ENCODE measurements at regions not wholly inside any gene's neighbourhood (a gene's known extent, or its start where the extent isn't known, plus 50 kb on each side); places are given as distances from the start of the nearest gene placed in this dataset.

DNA sequence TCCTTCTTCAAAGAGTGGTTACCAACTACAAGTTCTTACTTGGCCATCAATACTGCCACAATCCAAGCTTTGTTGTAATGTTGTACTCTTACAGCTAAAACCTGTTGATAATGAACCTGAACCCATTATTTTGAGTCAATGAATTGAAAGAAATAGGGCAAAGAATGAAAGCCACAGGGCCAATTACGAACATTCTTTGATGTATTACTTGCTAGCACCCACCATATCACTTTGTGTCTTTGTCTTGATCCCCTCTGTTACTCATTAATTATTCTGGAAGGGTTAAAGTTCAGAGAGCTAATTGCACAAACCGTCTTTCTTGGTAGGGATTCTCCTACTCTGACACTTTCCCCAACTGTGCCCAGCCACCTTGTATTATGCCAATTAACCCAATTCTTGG is 53.2 kb upstream of the TFEC start:
- TF ChIP-seq TAF1 (IDR thresholded peaks at IDR 0.05; ENCODE audit: borderline replicate concordance, insufficient read depth, low read length): no peak
- TF ChIP-seq SIN3A (IDR thresholded peaks at IDR 0.05; ENCODE audit: borderline replicate concordance, insufficient read depth, low read length): no peak

DNA sequence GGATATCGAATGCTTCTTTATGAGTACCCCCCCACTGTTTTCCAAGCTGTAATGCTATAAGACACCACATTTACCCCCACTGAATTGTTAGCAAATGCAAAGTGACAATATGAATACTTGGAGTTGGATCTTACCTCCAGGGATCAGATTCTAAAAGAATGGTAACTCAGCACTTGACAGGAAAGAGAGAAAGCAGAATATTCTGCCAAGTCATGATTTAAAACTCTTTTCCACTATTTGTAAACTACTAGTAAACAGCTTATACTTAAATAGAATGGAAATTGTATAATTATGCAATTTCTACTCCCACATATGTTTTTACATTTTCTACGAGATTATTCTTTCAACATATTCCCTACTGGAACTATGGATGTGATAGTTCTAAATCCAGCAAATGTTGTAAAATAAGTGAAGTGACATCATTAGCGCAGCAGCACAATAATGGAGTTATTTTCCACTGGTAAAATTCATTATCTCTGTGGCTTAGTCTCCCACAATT is 56.0 kb upstream of the TFEC start:
- TF ChIP-seq POLR2AphosphoS5 (IDR thresholded peaks at IDR 0.05; ENCODE audit: low read depth, low read length): no peak

DNA sequence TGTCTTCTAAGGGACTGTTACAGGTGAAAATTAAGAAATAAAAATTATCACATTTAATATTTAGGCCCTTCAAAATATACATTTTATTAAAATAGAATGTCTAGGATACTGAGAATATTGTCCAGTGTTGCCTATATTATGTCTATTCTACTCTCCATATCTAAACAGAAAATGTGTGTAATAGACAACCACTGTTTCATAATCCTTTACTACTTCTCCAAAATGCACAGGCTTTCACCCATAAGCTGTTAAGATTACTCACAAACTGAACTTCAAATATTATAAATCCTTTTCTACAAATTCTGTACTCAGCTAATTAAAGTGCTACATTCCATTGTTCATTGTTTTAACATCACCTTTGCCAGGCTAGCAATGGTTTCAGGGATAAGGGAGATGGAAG is 56.7 kb upstream of the TFEC start:
- TF ChIP-seq FOXP2 (optimal IDR thresholded peaks at IDR 0.05; ENCODE audit: borderline replicate concordance, extremely low read depth, extremely low read length, insufficient read depth): no peak
- no peak for TF ChIP-seq POLR2AphosphoS5 (IDR thresholded peaks at IDR 0.05; ENCODE audit: low read depth, low read length)
- TF ChIP-seq, protein P1, sequence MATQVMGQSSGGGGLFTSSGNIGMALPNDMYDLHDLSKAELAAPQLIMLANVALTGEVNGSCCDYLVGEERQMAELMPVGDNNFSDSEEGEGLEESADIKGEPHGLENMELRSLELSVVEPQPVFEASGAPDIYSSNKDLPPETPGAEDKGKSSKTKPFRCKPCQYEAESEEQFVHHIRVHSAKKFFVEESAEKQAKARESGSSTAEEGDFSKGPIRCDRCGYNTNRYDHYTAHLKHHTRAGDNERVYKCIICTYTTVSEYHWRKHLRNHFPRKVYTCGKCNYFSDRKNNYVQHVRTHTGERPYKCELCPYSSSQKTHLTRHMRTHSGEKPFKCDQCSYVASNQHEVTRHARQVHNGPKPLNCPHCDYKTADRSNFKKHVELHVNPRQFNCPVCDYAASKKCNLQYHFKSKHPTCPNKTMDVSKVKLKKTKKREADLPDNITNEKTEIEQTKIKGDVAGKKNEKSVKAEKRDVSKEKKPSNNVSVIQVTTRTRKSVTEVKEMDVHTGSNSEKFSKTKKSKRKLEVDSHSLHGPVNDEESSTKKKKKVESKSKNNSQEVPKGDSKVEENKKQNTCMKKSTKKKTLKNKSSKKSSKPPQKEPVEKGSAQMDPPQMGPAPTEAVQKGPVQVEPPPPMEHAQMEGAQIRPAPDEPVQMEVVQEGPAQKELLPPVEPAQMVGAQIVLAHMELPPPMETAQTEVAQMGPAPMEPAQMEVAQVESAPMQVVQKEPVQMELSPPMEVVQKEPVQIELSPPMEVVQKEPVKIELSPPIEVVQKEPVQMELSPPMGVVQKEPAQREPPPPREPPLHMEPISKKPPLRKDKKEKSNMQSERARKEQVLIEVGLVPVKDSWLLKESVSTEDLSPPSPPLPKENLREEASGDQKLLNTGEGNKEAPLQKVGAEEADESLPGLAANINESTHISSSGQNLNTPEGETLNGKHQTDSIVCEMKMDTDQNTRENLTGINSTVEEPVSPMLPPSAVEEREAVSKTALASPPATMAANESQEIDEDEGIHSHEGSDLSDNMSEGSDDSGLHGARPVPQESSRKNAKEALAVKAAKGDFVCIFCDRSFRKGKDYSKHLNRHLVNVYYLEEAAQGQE (IDR thresholded peaks at IDR 0.05; ENCODE audit: insufficient read depth in 1 of 2, low read depth in 2 of 2, low read length in 2 of 2): no peak
- no peak for TF ChIP-seq SIN3A (IDR thresholded peaks at IDR 0.05; ENCODE audit: borderline replicate concordance, insufficient read depth, low read length)
- no peak for TF ChIP-seq TAF1 (IDR thresholded peaks at IDR 0.05; ENCODE audit: borderline replicate concordance, insufficient read depth, low read length)

DNA sequence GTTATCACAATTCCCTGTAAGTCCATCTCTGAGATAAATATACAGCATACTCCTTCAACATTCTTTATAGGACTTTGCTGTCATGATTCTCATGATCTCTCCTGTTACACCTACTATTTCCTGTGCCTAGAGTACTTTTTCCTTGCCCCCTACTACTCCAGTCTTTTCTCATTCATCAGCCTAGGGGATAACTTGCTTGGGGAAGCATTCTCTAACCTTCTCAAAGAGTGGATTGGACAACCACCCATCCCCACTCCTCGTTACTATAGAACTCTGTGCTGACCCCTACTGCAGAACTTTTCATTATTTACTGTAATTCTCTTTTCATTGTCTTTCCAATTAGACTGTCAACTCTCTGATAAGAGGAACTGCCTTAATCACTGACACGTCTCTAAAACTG is 57.4 kb upstream of the TFEC start:
- no peak for TF ChIP-seq TAF1 (IDR thresholded peaks at IDR 0.05; ENCODE audit: borderline replicate concordance, insufficient read depth, low read length)
- TF ChIP-seq, protein P1 (IDR thresholded peaks at IDR 0.05; ENCODE audit: insufficient read depth in 1 of 2, low read depth in 2 of 2, low read length in 2 of 2): no peak
- no peak for TF ChIP-seq POLR2AphosphoS5 (IDR thresholded peaks at IDR 0.05; ENCODE audit: low read depth, low read length)

DNA sequence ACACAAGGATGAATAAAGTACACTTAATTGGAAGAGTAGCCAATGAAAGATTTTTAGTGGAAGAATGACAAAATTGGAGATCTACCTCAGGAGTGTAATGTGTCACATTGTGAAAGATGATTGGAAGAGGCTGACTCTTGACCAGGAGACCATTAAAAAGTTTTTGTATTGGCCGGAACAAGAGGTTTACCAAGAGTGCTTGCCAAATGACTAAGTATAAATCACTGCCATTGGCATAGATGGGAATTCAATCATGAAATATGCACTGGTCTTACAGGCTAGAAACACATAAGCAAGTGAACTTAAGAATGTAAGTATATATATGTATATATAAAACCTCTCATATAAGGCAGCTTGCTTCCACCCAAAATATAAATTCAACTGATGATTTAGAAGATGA is 58.7 kb upstream of the TFEC start:
- TF ChIP-seq SIN3A (IDR thresholded peaks at IDR 0.05; ENCODE audit: borderline replicate concordance, insufficient read depth, low read length) (no peak), POLR2AphosphoS5 (IDR thresholded peaks at IDR 0.05; ENCODE audit: low read depth, low read length) (no peak), TAF1 (IDR thresholded peaks at IDR 0.05; ENCODE audit: borderline replicate concordance, insufficient read depth, low read length) (no peak), FOXP2 (optimal IDR thresholded peaks at IDR 0.05; ENCODE audit: borderline replicate concordance, extremely low read depth, extremely low read length, insufficient read depth) (no peak)
- TF ChIP-seq, protein P1 (IDR thresholded peaks at IDR 0.05; ENCODE audit: insufficient read depth in 1 of 2, low read depth in 2 of 2, low read length in 2 of 2): no peak

DNA sequence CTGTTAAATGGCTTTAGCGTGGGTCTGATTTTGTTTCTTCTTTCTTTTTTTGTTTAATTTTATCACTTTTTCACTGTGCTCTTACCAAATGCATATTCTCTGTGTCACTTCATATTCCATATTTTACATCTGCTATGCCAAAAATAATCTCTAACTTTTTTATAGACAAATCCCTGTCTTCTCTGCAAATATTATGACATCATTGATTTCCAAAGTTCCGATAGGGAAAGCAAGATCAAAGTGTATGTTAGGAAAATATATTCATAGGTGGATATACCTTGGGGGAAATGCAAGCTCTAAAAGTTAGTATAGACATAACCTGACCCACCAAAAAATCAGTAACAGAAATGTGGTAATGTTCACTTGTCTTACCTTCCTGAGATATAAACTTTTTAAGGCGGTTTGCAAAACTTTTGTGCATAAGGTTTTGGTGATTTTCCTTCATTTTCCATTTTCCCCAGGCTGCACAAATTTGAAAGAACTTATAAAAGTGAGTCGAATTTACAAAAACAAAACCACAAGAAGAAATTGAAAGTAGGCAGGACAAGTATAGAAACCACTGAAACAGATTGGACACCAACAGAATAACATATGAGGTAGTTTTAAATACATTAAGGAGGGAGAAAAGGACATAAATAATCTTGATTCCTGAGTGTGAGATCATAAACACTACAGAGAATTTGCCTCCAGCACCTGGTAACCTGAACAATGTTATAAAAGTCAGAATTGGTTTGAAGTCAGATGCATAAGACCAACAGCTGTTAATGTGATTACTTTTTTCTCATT is 63.1 kb upstream of the TFEC start:
- TF ChIP-seq, protein P1 (IDR thresholded peaks at IDR 0.05; ENCODE audit: insufficient read depth in 1 of 2, low read depth in 2 of 2, low read length in 2 of 2): no peak
- TF ChIP-seq TAF1 (IDR thresholded peaks at IDR 0.05; ENCODE audit: borderline replicate concordance, insufficient read depth, low read length): no peak
- TF ChIP-seq POLR2AphosphoS5 (IDR thresholded peaks at IDR 0.05; ENCODE audit: low read depth, low read length): no peak
- TF ChIP-seq FOXP2 (optimal IDR thresholded peaks at IDR 0.05; ENCODE audit: borderline replicate concordance, extremely low read depth, extremely low read length, insufficient read depth): no peak
- no peak for TF ChIP-seq SIN3A (IDR thresholded peaks at IDR 0.05; ENCODE audit: borderline replicate concordance, insufficient read depth, low read length)
